WERI-Rb-1 (cell line): ENCODE measurements at regions not wholly inside any gene's neighbourhood (a gene's known extent, or its start where the extent isn't known, plus 50 kb on each side); places are given as distances from the start of the nearest gene placed in this dataset.
"Not testable (repeated sequence)": the region's sequence is repeated elsewhere in the genome, so short reads cannot be mapped to it uniquely, and the experiment has no call there.

Experiments
- DNase-seq: peaks from one replicate; pipeline ENCODE4 v3.0.0-alpha.2; 2020
- H3K27ac ChIP-seq: fragments of 250-450 bp; sonication (Bioruptor Pico); 2 replicates; pipeline ENCODE4 v1.5.1; 2020; ENCODE audit warnings: mild to moderate bottlenecking, moderate library complexity
- H3K27me3 ChIP-seq: fragments of 250-450 bp; sonication (Bioruptor Pico); 2 replicates; pipeline ENCODE4 v1.5.1; 2021; ENCODE audit warnings: mild to moderate bottlenecking, low read depth, moderate library complexity; ENCODE audit not compliant: insufficient read depth, severe bottlenecking
- H3K36me3 ChIP-seq: fragments of 250-450 bp; sonication (Bioruptor Pico); 2 replicates; pipeline ENCODE4 v1.5.1; 2020; ENCODE audit warnings: mild to moderate bottlenecking, moderate library complexity
- H3K4me3 ChIP-seq: 2 replicates; pipeline ENCODE4 v1.5.1; 2011; ENCODE audit warnings: low read depth, mild to moderate bottlenecking, control low read depth, low read length
- H3K9me3 ChIP-seq: fragments of 250-450 bp; sonication (Bioruptor Pico); 2 replicates; pipeline ENCODE4 v1.5.1; 2021; ENCODE audit warnings: mild to moderate bottlenecking, moderate library complexity; ENCODE audit not compliant: severe bottlenecking
- TF ChIP-seq, protein P1 (sequence below): IDR thresholded peaks from 2 replicates; pipeline ENCODE4 v1.5.1; 2011; ENCODE audit warnings: low read depth, mild to moderate bottlenecking, control low read depth, inconsistent platforms, low read length

DNA sequence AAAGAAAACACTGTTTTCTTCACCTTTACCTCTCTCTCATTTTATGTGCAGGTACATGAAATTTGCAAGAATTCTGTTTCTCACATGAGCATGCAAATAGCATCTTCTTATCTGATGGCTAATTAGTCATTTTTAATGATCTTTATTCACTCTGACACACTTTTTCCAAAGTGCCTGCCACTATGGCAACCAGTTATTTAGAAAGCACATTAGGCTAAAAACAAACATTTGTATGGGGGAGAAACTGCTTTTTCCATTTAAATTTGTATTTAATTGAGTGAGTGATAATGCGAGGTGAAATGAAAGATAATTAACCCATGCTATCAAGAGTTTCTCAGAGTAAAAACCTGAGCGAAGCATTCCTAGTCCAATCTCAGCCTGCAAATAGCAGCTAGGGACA lies 365.0 kb downstream of the MAT2B start:
- Histone ChIP-seq H3K36me3 (no peaks in the 10 kb centered on the region), H3K4me3 (no peak overlapping the region), H3K9me3 (no peaks in the 10 kb centered on the region), H3K27me3 (no peaks in the 10 kb centered on the region), H3K27ac (no peak overlapping the region)
- no peak for DNase-seq
- TF ChIP-seq, protein P1, sequence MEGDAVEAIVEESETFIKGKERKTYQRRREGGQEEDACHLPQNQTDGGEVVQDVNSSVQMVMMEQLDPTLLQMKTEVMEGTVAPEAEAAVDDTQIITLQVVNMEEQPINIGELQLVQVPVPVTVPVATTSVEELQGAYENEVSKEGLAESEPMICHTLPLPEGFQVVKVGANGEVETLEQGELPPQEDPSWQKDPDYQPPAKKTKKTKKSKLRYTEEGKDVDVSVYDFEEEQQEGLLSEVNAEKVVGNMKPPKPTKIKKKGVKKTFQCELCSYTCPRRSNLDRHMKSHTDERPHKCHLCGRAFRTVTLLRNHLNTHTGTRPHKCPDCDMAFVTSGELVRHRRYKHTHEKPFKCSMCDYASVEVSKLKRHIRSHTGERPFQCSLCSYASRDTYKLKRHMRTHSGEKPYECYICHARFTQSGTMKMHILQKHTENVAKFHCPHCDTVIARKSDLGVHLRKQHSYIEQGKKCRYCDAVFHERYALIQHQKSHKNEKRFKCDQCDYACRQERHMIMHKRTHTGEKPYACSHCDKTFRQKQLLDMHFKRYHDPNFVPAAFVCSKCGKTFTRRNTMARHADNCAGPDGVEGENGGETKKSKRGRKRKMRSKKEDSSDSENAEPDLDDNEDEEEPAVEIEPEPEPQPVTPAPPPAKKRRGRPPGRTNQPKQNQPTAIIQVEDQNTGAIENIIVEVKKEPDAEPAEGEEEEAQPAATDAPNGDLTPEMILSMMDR: no peak

DNA sequence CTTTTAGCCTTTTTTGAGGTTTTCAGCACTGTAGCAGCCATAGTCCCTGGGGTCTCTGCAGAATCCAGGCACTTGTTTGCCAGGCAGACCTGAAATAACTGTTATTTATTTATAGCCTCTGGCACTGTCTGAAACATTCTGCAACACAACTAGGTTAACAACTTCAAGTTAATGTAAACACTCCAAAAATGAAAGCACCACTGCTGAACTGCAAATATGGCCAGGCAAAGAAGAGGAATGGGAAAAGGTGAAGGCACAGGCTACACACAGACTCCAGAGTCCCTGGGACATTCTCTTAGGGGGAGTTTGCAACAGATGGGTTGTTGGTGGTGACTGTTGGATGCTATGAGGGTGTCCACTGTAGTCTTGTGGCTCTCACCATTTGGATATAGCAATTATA lies 369.0 kb downstream of the MAT2B start:
- TF ChIP-seq, protein P1: no peak
- no peak overlapping the region for H3K27ac ChIP-seq
- no peaks in the 10 kb centered on the region for H3K27me3 ChIP-seq
- no peaks in the 10 kb centered on the region for H3K9me3 ChIP-seq
- H3K4me3 ChIP-seq: no peak overlapping the region
- no peaks in the 10 kb centered on the region for H3K36me3 ChIP-seq
- DNase-seq: no peak

DNA sequence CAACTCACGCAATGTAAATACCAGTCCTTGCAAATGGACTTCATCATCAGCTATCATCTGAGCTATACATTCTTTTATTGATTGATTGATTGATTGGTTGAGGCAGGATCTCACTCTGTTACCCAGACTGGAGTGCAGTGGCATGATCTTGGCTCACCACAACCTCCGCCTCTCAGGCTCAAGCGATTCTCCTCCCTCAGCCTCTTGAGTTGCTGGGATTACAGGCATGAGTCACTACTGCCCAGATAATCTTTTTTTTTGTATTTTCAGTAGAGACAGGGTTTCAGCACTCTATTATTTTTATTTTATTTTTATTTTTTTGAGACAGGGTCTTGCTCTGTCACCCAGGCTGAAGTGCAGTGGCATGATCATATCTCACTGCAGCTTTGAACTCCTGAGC lies 369.5 kb downstream of the MAT2B start:
- not testable (repeated sequence) for H3K4me3 ChIP-seq, H3K27ac ChIP-seq, H3K27me3 ChIP-seq, DNase-seq, H3K36me3 ChIP-seq, H3K9me3 ChIP-seq

DNA sequence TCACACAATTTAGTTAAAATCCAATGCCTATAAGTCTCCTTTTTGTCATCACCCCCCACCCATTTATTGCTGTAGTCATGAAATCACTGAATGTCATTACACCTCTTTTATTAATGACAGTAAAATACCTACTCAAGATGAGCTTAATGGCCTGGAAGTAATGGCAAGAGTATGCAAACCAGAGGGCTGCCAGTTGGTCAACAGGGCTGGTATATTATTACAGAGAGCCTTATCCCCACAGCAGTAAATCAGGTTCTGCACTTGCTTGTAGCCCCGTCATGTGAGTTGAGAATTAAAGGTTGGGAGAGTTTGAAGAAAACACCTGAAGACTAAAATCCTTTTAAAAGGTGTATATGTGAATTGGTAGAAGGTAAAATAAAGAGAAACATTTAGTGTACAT lies 372.4 kb downstream of the MAT2B start:
- Histone ChIP-seq H3K27me3 (no peaks in the 10 kb centered on the region), H3K27ac (no peak overlapping the region), H3K4me3 (no peak overlapping the region), H3K9me3 (no peaks in the 10 kb centered on the region), H3K36me3 (no peaks in the 10 kb centered on the region)
- TF ChIP-seq, protein P1: no peak
- DNase-seq: no peak

DNA sequence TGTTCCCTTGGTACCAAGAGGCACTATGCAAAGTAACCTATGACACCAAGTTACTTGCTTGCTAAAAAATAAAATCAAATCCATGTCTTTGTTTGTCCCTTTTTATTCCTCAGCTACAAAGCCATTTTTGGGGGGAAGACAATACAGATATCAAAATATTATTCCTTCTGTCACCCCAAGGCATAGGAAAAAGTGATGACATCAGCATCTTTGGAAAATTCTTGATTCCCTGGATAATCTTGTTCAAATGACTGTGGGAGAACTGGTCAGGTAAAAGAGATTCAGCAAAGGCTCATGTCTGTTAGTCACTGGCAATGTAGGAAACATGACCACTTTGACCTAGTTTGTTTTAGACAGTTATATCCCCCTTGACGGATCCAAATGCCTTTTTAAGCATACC lies 373.1 kb downstream of the MAT2B start:
- Histone ChIP-seq H3K36me3 (no peaks in the 10 kb centered on the region), H3K9me3 (no peaks in the 10 kb centered on the region), H3K4me3 (no peak overlapping the region), H3K27me3 (no peaks in the 10 kb centered on the region), H3K27ac (no peak overlapping the region)
- TF ChIP-seq, protein P1: no peak
- no peak for DNase-seq

DNA sequence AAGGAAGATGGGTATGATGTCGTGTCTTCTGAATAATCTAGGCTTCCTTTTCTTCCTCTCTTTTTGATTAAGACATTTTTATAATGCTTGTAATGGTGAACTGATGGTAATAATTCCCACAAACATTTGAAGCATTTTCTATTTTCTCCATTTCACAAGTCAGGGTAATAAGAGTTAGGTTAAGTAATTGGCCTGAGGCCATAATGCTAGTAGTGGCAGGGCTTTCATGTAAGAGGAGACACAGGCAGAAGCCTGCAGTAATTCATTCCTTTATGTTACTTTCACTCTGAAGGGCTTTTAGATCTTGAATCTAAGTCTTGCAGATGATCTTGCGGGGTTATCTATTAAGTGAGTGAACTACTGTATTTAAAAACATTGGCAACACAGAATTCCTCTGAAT lies 374.9 kb downstream of the MAT2B start:
- Histone ChIP-seq H3K36me3 (no peaks in the 10 kb centered on the region), H3K4me3 (no peak overlapping the region), H3K9me3 (no peaks in the 10 kb centered on the region), H3K27me3 (no peaks in the 10 kb centered on the region), H3K27ac (no peak overlapping the region)
- TF ChIP-seq, protein P1: no peak
- DNase-seq: no peak
